ENCODE measurements at regions not wholly inside any gene's neighbourhood (a gene's known extent, or its start where the extent isn't known, plus 50 kb on each side); places are given as distances from the start of the nearest gene placed in this dataset.

- no peak overlapping the region for H3K4me3 ChIP-seq (ENCODE audit: low read depth, low read length)
- no peak for DNase-seq (ENCODE audit: low read depth)
- no peak for TF ChIP-seq CTCF (conservative IDR thresholded peaks at IDR 0.05; ENCODE audit: low read depth, low read length)
Observed at GRCh38 chr9:135391759-135392158, 87.8 kb upstream of the PPP1R26 start.

GRCh38 chr9:135392511-135392910 lies 87.1 kb upstream of the PPP1R26 start:
- no peak overlapping the region for H3K4me3 ChIP-seq (ENCODE audit: low read depth, low read length)
- no peak for DNase-seq (ENCODE audit: low read depth)
- no peak for TF ChIP-seq CTCF (conservative IDR thresholded peaks at IDR 0.05; ENCODE audit: low read depth, low read length)

- TF ChIP-seq CTCF (conservative IDR thresholded peaks at IDR 0.05; ENCODE audit: low read depth, low read length) = no peak
- no peak overlapping the region for H3K4me3 ChIP-seq (ENCODE audit: low read depth, low read length)
- no peak for DNase-seq (ENCODE audit: low read depth)
Observed at GRCh38 chr9:135394131-135394530, 85.5 kb upstream of the PPP1R26 start.

GRCh38 chr9:135394699-135395645 lies 84.6 kb upstream of the PPP1R26 start:
- no peak for TF ChIP-seq CTCF (conservative IDR thresholded peaks at IDR 0.05; ENCODE audit: low read depth, low read length)
- no peak overlapping the region for H3K4me3 ChIP-seq (ENCODE audit: low read depth, low read length)
- no peak for DNase-seq (ENCODE audit: low read depth)

DNA sequence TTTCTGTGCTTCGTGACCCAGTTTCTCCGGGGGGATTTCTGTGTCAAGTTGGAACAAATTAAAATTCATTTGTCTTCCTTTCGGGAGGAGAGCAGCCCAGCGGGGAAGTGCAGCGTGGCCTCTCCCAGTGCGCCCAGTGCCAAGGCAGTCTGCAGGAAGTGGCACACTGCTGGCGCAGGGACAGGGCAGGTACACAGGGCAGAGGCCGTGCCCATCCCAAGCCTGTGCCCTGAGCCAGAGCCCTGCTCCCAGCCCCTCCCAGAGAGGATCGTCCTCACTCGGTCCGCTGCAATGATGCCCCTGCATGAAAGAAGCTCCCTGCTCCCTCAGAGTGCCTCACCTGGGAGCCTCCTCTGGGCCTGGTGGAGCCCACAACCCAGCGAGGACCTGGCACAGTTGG lies 82.4 kb upstream of the PPP1R26 start:
- H3K4me3 ChIP-seq (ENCODE audit: low read depth, low read length) = no peak overlapping the region
- DNase-seq (ENCODE audit: low read depth) = no peak
- no peak for TF ChIP-seq CTCF (conservative IDR thresholded peaks at IDR 0.05; ENCODE audit: low read depth, low read length)

- TF ChIP-seq CTCF (conservative IDR thresholded peaks at IDR 0.05; ENCODE audit: low read depth, low read length) = no peak
- DNase-seq (ENCODE audit: low read depth) = no peak
- no peak overlapping the region for H3K4me3 ChIP-seq (ENCODE audit: low read depth, low read length)
Observed at GRCh38 chr9:135399000-135399649, 80.5 kb upstream of the PPP1R26 start.

Data from epithelial cell of proximal tubule (primary cell).